ENCODE measurements at regions not wholly inside any gene's neighbourhood (a gene's known extent, or its start where the extent isn't known, plus 50 kb on each side); places are given as distances from the start of the nearest gene placed in this dataset.

DNA sequence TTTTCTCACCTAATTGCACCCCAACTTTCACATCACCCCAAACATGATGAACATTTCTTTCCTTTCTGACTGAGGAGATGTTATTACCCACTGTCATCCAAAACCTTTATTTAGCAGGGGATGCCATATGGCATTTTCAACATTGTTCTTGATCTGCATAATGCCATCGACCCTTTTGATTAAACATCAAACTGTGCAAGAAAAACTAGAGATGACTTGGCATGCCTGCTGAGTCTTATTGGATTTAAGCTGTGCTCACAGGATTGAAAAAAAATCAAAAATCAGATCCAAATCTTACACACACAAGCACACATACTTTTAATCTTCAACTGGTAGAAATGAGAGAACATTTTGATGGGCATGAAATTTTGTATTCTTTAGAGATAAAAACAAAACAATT, 536.0 kb downstream of the TMX3 start:
- TF ChIP-seq CTCF (conservative IDR thresholded peaks at IDR 0.05) (no peak), EZH2 (IDR thresholded peaks at IDR 0.05; ENCODE audit: low read depth) (no peak)
